HG03066 (cell line): ENCODE measurements at regions not wholly inside any gene's neighbourhood (a gene's known extent, or its start where the extent isn't known, plus 50 kb on each side); places are given as distances from the start of the nearest gene placed in this dataset.
"Not testable (repeated sequence)": the region's sequence is repeated elsewhere in the genome, so short reads cannot be mapped to it uniquely, and the experiment has no call there.

Source experiments
- ATAC-seq: cut with Tn5 transposase; IDR thresholded peaks from one replicate; pipeline ENCODE4 v1.9.1; 2021; ENCODE audit warnings: low read depth; ENCODE audit not compliant: unreplicated experiment

DNA sequence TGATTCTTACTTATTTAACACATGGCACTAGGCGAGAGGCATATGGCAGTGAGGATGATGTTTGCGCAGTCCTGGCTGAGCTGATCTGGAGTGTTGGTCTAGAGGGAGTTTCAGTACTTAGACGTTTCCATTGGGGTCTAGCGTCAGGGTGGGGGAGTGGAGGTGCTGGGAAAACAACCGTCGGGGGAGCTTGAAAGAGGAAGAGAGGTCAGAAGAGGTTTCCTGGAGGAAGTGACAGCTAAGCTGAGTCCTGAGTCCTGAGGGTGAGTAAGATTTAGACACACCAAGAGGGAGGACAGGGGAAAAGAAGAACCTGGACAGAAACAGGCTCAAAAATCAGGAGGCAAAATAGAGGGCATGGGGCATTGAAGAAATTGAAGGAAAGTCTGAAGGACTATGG, 81.4 kb downstream of the ALOX5AP start:
- no peak for ATAC-seq

- no peak for ATAC-seq
These were observed 83.1 kb downstream of the ALOX5AP start for GRCh38 chr13:30818323-30818960.

- no peak for ATAC-seq
These were observed 84.0 kb downstream of the ALOX5AP start for GRCh38 chr13:30819136-30819888.

DNA sequence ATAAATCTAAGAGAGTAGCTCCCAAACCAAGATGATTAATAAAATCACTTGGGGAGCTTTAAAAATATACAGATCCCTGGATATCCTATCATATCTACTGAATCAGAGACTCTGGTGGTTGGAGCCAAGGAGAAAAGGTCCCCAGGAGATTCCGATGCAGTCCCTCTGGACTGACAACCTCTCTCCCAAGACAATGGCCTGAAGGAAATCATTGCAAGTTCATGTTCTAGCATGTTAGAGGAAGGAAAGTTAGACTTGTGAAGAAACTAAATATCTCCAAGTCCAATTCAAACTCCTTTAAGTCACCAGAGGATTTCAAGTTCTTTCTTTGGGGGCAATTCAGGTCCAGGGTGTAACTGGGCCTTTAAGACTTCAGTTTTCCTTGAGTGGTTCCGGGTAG, 84.7 kb upstream of the MEDAG start:
- no peak for ATAC-seq

GRCh38 chr13:30824651-30825050, 81.4 kb upstream of the MEDAG start:
- ATAC-seq = no peak

GRCh38 chr13:30826911-30827577, 79.0 kb upstream of the MEDAG start:
- ATAC-seq = no peak

- ATAC-seq = no peak
These were observed 78.5 kb upstream of the MEDAG start for GRCh38 chr13:30827578-30827925.

DNA sequence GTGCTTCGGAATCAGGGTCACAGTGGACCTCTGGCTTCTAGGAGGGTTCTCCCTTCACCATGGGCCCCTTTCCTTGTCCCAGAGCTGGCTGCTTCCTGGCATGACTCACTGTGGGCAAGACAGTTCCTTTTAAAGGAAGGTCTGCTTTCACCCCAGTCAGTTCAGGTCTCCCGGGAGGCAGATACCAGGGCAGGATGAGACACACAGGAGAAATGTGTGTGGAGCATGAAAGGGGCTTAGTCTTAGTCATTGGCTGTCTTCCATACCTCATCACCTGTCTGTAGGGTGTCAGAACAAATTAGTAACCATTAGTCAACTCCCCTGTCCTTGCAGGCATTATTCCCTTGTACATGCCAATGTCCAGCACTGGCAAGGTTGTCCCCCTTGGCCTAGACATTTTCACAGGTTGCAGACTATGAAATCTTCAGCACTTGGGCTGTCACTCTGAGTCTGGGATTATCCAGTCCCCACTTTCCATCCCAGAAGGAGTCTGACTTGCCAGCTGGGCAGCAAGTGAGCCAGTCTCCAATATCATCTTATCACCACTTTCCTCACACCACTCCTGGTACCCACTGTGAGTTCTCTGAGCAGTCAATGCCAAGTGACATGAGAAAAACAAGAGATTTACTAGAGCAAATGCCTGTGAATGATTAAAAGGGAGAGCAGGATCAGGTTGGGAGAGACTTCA, 76.8 kb upstream of the MEDAG start:
- no peak for ATAC-seq

- no peak for ATAC-seq
These were observed 76.0 kb upstream of the MEDAG start for GRCh38 chr13:30829833-30830637.

DNA sequence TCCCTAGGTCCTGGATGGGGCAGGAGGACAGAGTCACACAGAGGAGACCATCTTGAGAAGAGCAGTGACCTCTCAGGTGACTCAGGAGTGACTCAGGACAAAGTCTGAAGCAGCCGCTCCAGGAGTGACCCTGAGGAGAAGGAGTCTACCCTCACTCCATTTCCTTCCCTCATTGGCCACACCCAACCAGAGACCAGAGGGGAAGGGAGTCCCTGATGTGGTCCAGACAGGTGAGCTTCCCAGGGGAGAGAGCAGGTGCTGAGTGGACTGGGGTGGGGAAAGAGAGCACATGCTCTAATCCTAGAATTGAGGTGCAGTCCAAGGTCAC, 75.5 kb upstream of the MEDAG start:
- no peak for ATAC-seq

DNA sequence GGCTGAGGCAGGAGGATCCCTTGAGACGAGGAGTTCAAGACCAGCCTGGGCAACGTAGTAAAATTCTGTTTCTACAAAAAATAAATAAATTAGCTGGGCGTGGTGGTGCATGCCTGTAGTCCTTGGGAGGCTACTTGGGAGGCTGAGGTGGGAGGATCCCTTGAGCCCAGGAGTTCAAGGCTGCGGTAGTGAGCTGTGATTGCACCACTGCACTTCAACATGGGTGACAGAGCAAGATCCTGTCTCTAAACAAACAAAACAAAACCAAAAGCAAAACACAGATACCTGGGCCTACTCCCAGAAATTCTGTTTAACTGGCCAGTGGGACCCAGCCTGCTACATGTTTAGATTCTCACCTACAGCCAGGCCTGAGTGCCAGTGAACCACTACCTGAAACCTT, 74.6 kb upstream of the MEDAG start:
- no peak for ATAC-seq

DNA sequence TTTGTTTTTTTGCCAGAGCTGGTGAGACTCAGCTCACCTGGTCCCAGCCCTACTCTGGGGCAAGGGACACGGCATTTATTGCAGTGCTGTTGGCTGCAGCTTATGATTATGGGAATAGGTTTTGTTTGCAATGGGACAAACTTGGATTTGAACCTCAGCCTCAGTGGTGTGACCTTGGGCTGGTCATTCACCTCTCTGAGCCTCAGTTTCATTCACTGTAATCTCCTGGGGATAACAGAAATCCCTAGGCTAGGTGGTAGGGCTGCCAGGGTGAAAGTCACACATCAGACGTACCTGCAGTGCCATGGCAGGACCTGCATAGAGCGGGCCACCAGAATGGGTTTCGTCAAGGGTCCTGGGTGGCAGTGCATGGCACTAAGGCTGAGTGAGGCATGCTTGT, 73.7 kb upstream of the MEDAG start:
- no peak for ATAC-seq

DNA sequence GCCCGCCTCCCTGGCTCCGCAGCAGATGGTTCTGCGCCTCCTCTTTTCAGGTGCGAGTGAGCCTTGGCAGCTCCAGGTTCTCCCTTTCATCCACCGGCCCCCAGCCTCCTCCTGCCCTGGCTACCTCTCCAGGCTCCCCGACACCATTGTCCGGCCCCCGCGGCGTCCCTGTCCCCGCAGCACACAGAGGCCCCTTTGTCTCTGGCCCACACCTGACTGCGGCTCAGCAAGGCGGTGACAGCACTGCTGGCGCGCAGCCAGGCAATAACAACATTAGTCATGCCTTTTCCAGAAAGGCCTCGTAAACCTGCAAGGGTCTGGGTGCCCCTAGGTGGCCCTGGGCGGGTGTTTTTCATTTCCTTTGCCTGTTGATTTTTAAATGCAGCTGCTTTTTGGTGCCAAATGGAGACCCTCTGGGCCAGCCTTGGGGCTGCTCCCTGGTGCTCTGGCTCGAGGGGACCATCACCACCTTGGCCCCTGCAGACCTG, 73.2 kb upstream of the MEDAG start:
- ATAC-seq = no peak

GRCh38 chr13:30835442-30835841, 70.6 kb upstream of the MEDAG start:
- no peak for ATAC-seq

GRCh38 chr13:30837227-30838159, 68.6 kb upstream of the MEDAG start:
- ATAC-seq = no peak

DNA sequence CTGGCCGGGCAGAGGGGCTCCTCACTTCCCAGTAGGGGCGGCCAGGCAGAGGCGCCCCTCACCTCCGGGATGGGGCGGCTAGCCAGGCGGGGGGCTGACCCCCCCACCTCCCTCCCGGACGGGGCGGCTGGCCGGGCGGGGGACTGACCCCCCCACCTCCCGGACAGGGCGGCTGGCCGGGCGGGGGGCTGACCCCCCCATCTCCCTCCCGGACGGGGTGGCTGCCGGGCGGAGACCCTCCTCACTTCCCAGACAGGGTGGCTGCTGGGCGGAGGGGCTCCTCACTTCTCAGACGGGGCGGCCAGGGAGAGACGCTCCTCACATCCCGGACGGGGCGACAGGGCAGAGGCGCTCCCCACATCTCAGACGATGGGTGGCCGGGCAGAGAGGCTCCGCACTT, 66.4 kb upstream of the MEDAG start:
- not testable (repeated sequence) for ATAC-seq

GRCh38 chr13:30840515-30840914, 65.6 kb upstream of the MEDAG start:
- no peak for ATAC-seq

DNA sequence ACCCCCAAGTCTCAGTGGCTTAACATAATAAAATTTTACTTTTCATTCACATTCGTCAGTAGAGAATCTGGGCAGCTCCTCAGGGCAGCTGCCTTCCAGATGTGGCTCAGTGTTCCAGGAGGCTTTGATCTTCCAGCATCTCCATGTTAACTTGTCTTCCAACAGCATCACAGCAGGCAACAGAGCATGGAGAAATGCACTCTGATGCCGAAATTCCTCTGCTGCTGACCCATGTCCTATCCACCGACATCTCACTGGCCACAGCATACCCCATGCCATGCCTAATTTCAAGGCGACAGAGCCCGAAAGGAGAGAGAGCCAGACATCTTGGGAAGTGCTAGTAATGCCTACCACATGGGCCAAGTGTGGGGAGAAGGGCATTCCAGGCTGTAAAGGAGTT, 64.9 kb upstream of the MEDAG start:
- ATAC-seq = no peak

DNA sequence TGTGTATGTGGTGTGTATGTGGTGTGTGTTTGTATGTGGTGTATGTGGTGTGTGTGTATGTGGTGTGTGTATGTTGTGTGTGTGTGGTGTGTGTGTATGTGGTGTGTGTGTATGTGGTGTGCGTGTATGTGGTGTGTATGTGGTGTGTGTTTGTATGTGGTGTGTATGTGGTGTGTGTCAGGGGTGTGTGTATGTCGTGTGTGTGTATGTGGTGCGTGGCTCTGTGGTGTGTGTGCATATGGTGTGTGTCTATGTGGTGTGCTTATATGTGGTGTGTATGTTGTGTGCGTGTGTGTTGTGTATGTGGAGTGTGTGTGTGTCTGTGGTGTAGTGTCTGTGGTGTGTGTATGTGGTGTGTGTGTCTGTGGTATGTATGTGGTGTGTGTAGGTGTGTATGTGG, 62.5 kb upstream of the MEDAG start:
- no peak for ATAC-seq
